ENCODE measurements at regions not wholly inside any gene's neighbourhood (a gene's known extent, or its start where the extent isn't known, plus 50 kb on each side); places are given as distances from the start of the nearest gene placed in this dataset.

- DNase-seq (ENCODE audit: low read depth in 2 of 2): no peak
- H3K4me3 ChIP-seq (replicated peaks in 1 of 4; ENCODE audit: control extremely low read depth in 1 of 4, insufficient read depth in 1 of 4, low read depth in 3 of 4, low read length in 4 of 4): no peak overlapping the region
- H3K4me2 ChIP-seq (ENCODE audit: extremely low read depth, insufficient read depth, low read length): no peak overlapping the region
- no peak overlapping the region for H3K9ac ChIP-seq (ENCODE audit: insufficient read depth, low read length)
- TF ChIP-seq EZH2 (IDR thresholded peaks at IDR 0.05; ENCODE audit: low read length, missing control alignments) (no peak), CTCF (conservative IDR thresholded peaks at IDR 0.05 in 1 of 2, IDR thresholded peaks at IDR 0.05 in 1 of 2; ENCODE audit: low read depth in 1 of 2, low read length in 2 of 2) (no peak)
- H3K4me1 ChIP-seq (ENCODE audit: control insufficient read depth, extremely low read depth, insufficient read depth, low read length): no peaks in the 10 kb centered on the region
- no peaks in the 10 kb centered on the region for H3K27me3 ChIP-seq (ENCODE audit: control insufficient read depth, insufficient read depth, low read length)
- H4K20me1 ChIP-seq (ENCODE audit: control insufficient read depth, extremely low read depth, insufficient read depth, low read length): no peaks in the 10 kb centered on the region
- H2AFZ ChIP-seq (ENCODE audit: low read length): no peak overlapping the region
- H3K36me3 ChIP-seq (ENCODE audit: control insufficient read depth, insufficient read depth, low read length): no peaks in the 10 kb centered on the region
- H3K79me2 ChIP-seq (ENCODE audit: control insufficient read depth, insufficient read depth, low read length): no peaks in the 10 kb centered on the region
- no peaks in the 10 kb centered on the region for H3K9me3 ChIP-seq (ENCODE audit: control insufficient read depth, insufficient read depth, low read depth, low read length)
- no peak overlapping the region for H3K27ac ChIP-seq (ENCODE audit: insufficient read depth, low read length)
Measured at GRCh38 chr13:21796066-21796465, 125.2 kb downstream of the FGF9 start.

DNA sequence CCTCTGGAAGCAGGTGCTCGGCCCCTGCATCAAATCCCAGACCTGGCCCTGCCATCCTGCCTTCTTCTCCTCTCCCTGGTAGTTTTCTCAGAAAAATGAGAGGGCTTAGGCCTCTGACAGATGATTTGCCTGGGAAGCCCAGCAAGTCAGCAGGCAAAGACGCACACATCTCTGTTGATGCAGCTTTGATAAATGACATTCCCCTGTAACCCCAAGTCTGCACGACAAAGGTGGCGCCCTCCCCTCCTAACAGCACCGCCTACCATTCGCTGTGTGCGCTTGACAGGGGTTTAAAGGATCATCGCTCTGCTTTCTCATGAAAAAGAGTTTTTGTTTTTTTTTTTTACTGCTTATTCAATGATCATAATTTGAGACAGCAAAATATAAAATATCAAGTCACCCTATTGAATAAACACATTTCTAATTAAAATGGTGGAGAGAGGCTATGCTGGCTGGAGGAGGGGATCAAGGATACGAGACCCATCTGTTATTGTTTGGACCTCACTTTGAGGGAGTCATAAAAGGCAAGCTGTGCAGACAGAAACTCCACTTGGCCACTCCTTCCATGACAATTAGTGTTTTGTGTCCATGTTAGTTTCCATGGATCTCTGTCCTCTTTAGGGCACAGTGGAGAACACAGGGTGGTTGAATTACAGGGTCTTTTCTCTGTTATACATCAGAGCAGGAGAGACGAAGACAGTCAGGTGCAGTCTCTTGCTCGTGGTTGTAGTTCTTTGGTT, 126.1 kb downstream of the FGF9 start:
- Histone ChIP-seq H2AFZ (ENCODE audit: low read length) (no peak overlapping the region), H4K20me1 (ENCODE audit: control insufficient read depth, extremely low read depth, insufficient read depth, low read length) (no peaks in the 10 kb centered on the region), H3K79me2 (ENCODE audit: control insufficient read depth, insufficient read depth, low read length) (no peaks in the 10 kb centered on the region), H3K4me3 (replicated peaks in 1 of 4; ENCODE audit: control extremely low read depth in 1 of 4, insufficient read depth in 1 of 4, low read depth in 3 of 4, low read length in 4 of 4) (no peak overlapping the region), H3K27ac (ENCODE audit: insufficient read depth, low read length) (no peak overlapping the region), H3K4me1 (ENCODE audit: control insufficient read depth, extremely low read depth, insufficient read depth, low read length) (no peaks in the 10 kb centered on the region), H3K9me3 (ENCODE audit: control insufficient read depth, insufficient read depth, low read depth, low read length) (no peaks in the 10 kb centered on the region), H3K9ac (ENCODE audit: insufficient read depth, low read length) (no peak overlapping the region), H3K27me3 (ENCODE audit: control insufficient read depth, insufficient read depth, low read length) (no peaks in the 10 kb centered on the region), H3K36me3 (ENCODE audit: control insufficient read depth, insufficient read depth, low read length) (no peaks in the 10 kb centered on the region), H3K4me2 (ENCODE audit: extremely low read depth, insufficient read depth, low read length) (no peak overlapping the region)
- TF ChIP-seq EZH2 (IDR thresholded peaks at IDR 0.05; ENCODE audit: low read length, missing control alignments): no peak
- no peak for TF ChIP-seq CTCF (conservative IDR thresholded peaks at IDR 0.05 in 1 of 2, IDR thresholded peaks at IDR 0.05 in 1 of 2; ENCODE audit: low read depth in 1 of 2, low read length in 2 of 2)
- DNase-seq (ENCODE audit: low read depth in 2 of 2): no peak

DNA sequence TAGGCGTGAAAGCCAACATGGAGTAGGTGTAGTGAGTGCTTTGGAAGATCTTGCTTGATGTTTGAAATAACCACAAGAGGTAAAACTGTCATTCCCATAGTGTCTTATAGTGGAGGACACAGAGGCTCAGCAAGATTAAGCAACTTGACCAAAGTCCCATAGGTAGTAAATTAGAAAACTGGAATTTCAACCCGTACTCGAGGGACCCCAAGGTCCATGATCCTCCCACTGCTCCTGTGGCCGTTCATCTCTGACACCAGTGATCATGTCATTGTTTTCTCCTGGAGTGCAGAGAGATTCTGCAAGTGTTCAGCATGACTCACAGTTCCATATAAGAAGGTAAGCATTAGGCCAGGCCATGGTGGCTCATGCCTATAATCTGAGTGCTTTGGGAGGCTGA, 126.9 kb downstream of the FGF9 start:
- H3K9me3 ChIP-seq (ENCODE audit: control insufficient read depth, insufficient read depth, low read depth, low read length): no peaks in the 10 kb centered on the region
- H3K36me3 ChIP-seq (ENCODE audit: control insufficient read depth, insufficient read depth, low read length): no peaks in the 10 kb centered on the region
- H3K27me3 ChIP-seq (ENCODE audit: control insufficient read depth, insufficient read depth, low read length): no peaks in the 10 kb centered on the region
- H3K4me2 ChIP-seq (ENCODE audit: extremely low read depth, insufficient read depth, low read length): no peak overlapping the region
- no peaks in the 10 kb centered on the region for H4K20me1 ChIP-seq (ENCODE audit: control insufficient read depth, extremely low read depth, insufficient read depth, low read length)
- H3K4me3 ChIP-seq (replicated peaks in 1 of 4; ENCODE audit: control extremely low read depth in 1 of 4, insufficient read depth in 1 of 4, low read depth in 3 of 4, low read length in 4 of 4): no peak overlapping the region
- H2AFZ ChIP-seq (ENCODE audit: low read length): no peak overlapping the region
- no peak for TF ChIP-seq EZH2 (IDR thresholded peaks at IDR 0.05; ENCODE audit: low read length, missing control alignments)
- no peak for TF ChIP-seq CTCF (conservative IDR thresholded peaks at IDR 0.05 in 1 of 2, IDR thresholded peaks at IDR 0.05 in 1 of 2; ENCODE audit: low read depth in 1 of 2, low read length in 2 of 2)
- no peak for DNase-seq (ENCODE audit: low read depth in 2 of 2)
- H3K4me1 ChIP-seq (ENCODE audit: control insufficient read depth, extremely low read depth, insufficient read depth, low read length): no peaks in the 10 kb centered on the region
- no peaks in the 10 kb centered on the region for H3K79me2 ChIP-seq (ENCODE audit: control insufficient read depth, insufficient read depth, low read length)
- no peak overlapping the region for H3K27ac ChIP-seq (ENCODE audit: insufficient read depth, low read length)
- H3K9ac ChIP-seq (ENCODE audit: insufficient read depth, low read length): no peak overlapping the region
